Umbilical cord (tissue), 1 donor: ENCODE measurements at regions not wholly inside any gene's neighbourhood (a gene's known extent, or its start where the extent isn't known, plus 50 kb on each side); places are given as distances from the start of the nearest gene placed in this dataset.

Experiments used
- DNase-seq: peaks from one replicate; pipeline ENCODE4 v3.0.0-alpha.2; 2015; ENCODE audit warnings: low spot score

DNA sequence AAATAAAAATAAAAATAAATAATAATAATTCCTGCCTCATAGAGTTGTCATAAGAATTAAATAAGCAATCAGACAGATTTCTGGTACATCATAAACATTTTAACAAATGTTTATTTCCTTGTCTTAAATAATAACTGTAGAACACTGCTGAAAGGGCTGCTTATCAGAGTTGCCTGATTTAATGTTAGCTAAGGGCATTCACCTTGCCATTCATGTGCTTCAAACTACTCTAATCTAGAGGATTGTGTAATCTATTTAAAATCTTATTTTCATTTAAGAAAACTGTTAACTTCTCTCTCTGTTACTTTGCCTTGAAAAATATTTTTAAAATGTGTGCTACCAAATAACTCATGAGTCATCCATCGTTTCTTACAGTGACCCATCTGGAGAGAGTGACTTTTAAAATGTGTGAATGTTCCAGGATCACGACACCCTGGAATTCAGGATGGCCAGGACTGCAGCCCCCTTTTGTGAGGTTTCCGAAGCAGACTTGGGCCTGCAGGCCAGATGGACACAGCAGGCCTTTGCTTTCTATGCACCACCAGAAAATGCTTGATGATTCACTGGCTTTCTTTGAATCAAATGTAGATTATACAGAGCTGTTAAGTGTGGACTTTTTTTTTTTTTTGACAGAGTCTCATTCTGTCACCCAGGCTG, 109.1 kb upstream of the TNS3 start:
- peak; percentile 47 for DNase-seq

DNA sequence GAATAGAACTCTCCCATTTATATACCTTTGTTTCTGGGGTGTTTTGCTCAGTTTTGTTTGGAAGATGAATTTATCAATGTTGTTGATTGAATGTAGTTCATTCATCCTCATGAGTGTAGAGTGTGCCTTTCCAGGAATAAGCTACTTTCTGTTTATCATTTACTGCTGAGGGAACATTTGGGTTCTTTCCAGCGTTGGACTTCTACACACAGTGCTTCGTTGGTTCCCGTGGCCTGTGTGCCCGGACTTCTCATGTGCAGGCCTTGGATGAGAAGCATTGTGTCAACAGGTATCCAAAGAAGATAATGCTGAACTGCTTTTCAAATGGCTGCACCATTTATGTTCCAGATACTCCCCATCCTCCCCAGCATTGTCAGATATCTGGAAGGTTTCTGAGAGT, 107.6 kb upstream of the TNS3 start:
- no peak for DNase-seq

DNA sequence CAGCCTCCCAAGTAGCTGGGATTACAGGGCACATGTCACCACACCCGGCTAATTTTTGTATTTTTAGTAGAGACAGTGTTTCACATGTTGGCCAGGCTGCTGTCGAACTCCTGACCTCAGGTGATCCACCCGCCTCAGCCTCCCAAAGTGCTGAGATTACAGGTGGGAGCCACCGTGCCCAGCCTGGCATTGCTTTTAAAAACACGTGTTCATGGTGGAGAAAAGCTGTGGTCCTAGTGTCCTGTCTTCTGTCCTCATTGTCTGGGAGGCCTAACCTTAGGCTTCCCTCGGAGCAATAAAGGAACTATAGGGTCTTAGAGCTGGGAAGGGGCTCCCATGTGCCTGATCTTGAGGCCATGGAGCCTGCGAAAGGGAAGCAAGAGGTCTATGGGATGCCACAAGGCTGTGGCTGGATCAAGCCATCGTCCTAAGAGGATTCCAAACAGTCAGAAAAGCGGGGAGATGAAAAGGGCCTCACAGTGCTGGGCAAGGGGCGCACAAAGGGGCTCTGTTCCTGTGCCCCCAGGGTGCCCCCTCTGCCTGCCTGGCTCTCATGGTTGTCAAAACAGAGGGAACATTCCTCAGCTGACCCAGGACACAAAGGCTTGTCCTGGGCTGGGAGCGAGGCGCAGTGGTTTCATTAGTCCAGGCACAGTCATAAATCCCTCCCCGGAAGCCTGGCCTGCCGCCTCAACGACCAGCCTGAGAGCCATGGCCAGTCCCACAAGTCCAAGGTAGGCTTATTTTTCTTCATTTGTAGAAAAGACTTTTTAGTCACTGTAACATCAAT, 106.6 kb upstream of the TNS3 start:
- no peak for DNase-seq

DNA sequence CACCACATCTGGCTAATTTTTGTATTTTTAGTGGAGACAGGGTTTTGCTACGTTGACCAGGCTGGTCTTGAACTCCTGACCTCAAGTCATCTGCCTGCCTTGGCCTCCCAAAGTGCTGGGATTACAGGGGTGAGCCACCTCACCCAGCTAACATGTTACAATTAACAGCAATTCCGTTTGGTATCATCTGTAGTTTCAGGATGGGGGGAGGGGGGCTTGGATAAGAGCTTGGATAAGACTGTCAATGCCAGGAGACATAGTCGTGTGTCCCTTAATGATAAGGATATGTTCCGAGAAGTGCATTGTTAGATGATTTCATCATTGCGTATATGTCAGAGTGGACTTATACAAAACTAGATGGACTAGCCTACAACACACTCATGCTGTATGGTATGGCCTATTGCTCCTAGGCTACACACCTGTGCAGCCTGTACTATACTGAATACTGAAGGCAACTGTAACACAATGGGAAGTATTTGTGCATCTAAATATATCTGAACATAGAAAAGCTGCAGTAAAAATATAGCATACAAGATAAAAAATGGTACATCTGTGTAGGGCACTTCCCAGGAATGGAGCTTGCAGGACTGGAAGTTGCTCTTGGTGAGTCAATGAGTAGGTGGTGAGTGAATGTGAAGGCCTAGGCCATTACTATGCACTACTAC, 103.9 kb upstream of the TNS3 start:
- no peak for DNase-seq

DNA sequence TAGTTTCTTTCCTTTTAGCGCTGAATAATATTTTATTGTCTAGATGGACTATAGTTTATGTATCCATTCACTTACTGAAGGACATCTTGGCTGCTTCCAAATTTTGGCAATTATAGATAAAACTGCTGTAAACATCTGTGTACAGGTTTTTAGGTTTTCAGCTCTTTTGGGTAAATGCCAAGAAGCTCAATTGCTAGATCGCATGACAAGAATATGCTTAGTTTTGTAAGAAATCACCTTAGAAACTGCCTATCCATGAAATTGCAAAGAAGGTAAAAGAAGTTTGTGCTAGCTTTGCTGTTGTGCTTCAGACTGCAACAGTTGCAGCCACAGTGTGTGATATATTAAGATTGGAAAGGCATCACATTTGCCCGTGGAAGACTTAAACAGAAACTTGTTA, 103.2 kb upstream of the TNS3 start:
- DNase-seq, result no peak

DNA sequence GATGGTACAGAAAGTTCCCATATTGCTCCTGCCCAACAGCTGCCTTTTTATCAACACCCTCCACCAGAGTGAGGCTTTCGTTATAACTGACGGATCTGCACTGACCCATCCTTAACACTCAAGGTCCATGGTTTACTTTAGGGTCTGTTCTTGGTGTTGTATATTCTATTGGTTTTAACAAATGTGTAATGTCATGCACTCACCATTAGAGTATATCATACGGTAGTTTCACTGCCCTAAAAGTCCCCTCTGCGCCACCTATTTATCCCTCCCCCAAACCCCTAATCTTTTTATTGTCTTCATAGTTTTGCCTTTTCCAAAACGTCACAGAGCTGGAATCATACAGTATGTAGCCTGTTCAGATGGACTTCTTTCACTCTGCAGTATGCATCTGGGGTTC, 102.8 kb upstream of the TNS3 start:
- DNase-seq, result no peak

DNA sequence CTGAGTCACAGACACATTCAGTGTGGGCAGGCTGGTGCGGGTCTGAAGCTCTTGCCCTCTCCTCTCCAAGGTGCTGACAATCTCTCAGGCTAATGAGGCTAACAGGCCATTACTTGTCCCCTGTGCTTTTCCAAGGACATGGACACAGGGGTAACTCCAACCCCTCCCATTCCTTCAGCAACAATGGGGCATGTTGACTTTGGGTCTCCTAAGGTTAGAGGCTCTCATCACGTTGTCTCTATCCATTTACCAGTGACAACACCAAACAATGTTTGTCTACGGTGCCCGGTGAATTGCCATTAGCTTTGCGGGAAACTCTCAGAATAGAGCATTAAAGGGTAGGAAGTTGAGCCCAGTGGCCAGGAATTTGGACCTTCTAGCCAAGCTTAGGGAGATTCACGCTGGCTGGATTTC, 101.6 kb upstream of the TNS3 start:
- no peak for DNase-seq

DNA sequence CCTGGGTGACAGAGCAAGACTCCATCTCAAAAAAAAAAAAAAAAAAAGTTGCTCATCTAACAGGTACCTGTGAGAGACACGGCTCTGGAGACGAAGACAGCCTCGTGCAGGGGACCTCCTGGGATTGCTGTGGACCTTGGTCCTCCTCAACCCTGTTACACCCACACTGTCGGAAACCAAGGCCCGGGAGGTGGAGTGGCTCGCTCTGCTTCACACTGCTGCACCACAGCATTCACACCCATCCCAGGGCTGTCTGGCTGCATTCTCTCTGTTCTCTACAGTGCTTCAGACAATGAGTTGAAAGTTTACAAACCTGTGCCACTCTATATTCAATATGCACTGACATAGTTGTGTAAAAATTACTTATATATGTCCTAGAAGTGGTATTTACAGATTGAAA, 101.0 kb upstream of the TNS3 start:
- DNase-seq, result no peak

DNA sequence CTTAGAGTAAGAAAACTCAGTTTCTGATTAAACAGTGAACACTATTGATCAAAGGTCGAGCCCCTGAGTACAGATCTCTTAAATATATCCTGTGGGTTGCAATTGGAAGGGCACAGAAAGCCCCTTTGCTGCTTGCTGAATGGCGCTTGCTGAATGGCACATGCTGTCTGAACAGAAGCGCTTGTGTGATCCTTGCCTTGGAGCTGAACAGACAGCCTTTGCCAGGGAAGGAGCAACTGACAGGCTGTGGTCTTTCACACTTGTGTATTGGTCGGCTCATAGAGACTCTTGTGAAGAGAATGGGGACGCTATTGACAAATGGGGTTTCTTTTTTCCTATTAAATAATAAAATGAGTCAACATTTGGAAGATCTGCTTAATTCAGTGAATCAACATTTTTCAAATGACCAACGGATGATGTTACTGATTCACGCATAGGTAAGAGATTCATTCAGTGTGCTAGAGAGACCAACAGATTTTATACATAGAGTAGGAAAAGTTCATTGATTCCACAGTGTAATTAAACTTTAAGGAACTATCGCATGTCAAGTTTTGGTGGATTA, 99.4 kb upstream of the TNS3 start:
- no peak for DNase-seq

DNA sequence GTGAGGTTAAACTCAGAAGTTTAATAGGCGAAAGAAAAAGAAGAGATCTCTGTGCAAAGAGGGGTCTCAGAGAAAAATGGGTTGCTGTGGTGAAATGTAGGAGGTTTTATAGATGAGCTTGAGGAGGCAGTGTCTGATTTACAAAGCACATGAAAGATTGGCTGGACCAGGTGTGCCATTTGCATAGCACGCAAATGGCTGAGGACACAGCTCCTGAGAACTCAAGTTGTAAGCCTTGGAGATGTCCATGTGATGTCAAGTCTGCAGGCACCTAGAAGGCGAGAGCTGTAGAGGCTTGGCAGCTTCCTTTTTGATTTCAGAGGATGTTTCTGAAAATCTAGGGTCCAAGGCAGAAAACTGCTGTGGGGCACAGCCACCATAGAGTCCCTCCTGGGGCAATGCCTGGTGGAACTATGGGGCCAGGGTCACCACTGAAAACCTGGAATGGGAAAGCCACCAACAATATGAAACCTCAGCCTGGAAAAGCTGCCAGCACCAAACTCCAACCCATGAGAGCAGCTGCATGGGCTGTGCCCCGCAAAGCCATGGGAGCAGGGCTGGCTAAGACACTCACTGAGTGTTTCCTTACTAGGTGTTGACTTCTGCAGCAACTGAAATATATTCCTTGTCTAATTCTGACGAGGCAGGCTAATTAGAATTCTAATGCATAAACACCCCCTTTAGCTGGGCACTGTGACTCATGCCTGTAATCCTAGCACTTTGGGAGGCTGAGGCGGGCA, 96.9 kb upstream of the TNS3 start:
- DNase-seq, result no peak

DNA sequence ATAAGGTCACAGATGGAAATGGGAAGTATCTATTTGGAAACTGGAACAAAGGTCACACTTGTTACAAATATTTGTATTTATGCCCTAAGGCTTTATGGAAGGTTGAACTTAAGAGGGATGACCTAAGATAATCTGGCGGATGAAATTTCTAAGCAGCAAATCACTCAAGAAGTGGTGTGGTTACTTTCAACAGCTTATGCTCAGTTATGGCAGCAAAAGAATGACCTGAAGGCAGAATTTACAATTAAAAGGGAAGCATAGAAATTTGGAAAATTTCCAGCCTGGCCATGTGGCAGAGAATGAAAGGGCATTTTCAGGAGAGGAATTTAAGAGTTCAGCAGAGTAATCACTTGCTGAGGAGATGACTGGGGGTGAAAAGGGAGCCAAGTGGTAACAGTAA, 95.8 kb upstream of the TNS3 start:
- DNase-seq, result peak; percentile 62

DNA sequence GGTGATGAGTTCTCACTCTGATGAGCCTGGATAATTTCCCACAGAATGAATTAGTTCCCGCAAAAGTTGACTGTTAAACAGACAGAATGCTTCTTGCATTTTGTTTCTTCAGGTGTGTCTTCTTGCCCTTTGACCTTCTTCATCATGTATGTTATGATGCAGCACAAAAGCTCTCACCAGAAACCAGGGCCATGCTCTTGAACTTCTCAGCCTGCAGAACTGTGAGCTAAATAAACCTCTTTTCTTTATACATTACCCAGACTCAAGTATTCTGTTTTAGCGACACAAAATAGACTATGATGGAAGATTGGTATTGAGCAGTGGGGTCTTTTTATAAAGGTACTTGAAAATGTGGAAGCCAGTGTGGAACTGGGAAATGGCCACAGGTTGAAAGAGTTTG, 95.2 kb upstream of the TNS3 start:
- DNase-seq, result no peak

DNA sequence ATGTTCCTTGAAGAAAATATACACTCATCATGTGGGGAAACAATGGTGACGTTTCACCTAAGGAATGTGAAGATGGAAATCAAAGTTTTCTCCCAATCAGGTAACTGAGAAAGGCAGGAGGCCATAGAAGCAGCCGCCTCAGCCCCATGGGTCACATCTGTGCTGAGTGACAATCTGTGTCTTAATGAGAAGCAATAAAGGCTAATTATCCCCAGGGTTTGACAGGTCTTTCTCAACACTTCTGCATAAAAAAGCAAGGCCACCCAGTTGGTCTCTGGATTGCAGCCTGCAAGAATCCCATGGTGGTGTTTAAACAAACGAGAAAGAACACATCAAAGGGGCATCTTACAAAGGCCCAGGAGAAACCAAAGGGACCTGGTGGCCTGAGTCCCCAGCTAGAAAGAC, 91.1 kb upstream of the TNS3 start:
- no peak for DNase-seq

DNA sequence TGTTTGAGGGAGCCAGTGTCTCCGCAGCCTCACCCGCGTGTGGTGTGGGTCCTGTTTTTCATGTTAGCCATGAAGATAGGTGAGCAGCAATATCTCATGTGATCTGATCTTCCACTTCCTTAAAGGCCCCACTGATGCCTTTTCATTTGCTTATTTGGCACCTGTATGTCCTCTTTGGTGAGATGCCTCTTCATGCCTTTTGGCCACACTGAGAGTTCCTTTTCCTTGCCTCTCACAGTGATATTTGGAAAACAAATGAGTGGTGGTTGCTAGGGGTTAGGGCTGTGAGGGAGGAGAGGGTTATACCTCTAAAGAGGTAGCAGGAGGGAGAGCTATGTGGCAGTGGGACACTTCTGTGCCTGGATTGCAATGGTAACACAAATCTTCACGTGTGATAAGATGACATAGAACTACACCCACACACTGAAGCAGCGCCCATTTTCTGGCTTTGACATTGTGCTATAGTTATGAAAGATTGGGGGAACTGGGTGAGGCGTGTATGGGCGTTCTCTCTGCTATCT, 90.4 kb upstream of the TNS3 start:
- DNase-seq, result no peak

DNA sequence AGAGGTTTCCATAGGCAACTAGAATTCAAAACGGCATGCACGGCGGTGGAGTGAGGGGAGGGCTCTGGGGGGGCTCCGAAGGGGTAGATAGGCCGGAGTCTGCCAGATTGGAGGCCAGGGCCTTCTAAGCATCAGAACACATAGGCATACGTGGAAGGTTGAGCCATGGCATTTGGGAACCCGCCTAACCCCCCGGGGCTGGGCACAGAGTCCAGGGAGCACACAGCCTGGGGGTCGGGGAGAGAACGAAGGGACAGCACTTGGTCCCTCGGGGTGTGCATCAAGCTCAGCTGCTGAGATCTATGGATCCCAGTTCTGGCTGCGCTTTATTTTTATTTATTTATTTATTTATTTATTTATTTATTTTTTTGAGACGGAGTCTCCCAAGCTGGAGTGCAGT, 89.4 kb upstream of the TNS3 start:
- DNase-seq, result no peak

DNA sequence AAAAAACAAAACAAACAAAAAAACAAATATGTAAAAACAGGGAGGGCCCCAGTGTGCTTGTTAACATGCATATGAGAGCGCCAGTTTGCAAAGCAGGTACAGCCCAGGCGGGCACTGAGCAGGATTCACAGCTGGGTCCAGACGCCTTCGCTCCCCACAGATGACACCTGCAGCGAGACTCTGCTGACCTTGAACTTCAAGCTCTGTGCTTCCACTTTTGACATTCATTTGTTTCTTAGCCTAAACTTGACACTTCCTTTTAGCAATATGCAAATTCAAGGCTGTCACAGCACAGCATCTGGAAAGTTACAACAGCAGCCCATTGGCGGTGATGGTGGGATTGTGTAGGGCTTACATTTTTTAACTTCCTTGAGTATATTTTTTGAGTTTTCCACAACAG, 88.8 kb upstream of the TNS3 start:
- no peak for DNase-seq

DNA sequence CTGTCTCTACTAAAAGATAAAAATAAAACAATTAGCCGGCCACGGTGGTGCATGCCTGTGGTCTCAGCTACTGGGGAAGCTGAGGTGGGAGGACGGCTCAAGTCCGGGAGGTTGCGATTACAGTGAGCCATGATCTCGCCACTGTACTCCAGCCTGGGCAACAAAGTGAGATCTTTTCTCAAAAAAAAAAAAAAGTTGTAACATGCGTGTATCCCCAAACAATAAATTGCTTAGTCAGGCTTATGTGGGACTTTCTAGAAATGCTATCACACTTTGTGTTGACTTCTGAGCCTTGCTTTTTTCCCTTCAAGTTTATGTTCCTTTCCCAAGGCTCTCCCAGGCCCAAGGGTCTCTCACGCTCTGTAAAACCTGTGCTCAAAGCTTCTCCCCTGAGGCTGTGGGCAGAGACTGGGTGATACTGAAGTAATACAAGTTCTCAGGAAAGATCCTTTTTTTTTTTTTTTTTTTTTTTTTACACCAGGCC, 88.0 kb upstream of the TNS3 start:
- no peak for DNase-seq

DNA sequence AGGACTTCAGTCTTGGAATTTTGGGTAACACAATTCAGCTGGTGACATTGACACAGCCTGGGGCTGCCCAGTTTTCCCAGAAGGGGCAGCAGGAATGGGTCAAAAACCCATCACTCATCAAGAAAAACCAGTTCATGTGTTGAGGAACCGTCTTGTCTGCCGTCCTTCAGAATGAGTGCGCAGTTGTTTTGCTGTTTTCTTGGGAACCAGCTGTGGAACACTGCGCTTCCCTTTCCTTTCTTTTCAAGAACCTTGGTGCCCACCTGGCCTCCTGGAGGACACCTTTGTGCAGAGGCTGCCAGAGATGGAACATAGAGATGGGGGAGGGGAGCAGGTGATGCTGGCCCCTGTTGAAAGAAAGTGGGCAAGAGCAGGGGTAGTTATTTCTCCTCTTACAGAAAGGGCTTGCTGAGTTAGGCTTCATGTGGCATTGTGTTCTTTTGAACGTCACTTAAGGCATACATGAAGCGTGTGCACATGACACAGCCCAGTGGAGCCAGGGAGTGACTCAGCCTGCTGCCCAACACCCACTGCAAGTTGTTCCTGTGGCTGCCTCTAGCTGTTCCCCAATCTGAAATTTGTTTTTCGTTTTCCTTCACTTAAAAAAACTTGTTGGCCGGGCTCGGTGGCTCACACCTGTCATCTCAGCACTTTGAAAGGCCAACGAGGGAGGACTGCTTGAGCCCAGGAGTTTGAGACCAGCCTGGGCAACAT, 87.4 kb upstream of the TNS3 start:
- peak; percentile 72 for DNase-seq

DNA sequence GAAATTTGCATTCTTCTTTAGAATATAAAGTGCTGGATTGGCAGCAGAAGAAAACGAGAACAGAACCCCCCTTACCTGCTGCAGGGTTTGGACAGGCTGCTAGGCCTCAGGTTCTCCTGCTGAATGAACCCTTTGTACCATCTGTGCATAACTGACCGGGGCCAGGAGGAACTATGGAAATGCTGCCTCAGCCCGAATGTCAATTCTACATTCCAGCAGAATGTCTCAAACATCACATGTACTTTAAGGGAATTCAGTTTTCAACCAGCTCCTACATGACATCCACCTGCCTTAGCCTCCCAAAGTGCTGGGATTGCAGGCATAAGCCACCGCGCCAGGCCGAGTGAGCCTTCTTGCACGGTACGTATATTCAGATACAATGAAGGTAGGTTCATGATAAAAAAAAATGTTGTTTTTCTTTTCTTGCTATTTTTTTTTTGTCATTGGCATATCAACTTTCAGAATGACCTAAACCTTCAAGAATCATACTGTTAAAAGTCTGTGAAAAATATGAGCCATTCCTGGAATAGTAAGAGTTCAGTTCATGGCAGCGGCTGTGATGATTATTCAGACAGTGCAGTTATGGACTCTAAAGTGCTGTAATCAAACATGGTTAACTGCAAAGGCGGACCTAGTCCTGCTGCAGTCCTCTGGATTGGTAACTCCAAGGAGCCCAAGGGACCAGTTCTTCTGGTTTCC, 84.4 kb upstream of the TNS3 start:
- no peak for DNase-seq

DNA sequence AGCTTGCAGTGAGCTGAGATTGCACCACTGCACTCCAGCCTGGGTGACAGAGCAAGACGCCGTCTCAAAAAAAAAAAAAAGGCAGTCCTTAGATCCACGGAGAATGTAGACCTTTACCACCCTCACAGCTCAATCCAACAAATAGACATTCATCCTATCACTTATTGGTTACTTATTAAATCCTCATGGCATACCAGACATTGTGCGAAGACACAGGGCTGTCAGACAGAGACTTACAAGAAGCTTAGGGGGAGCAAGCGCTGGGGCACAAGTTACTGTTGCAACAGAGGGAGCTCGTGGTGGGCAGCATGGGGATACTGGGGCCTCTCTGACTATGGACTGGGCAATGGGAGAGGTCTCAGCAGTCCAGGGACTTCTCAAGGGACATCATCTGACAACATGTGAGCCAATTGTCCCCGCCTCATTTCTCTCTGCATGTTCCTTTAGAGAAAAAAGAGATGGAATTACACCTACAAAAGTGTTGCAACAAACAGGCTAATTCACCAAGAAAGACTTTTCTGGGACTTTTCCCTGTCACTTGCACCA, 82.8 kb upstream of the TNS3 start:
- DNase-seq, result no peak
